GM19452 (cell line): ENCODE measurements at regions not wholly inside any gene's neighbourhood (a gene's known extent, or its start where the extent isn't known, plus 50 kb on each side); places are given as distances from the start of the nearest gene placed in this dataset.
"Not testable (repeated sequence)": the region's sequence is repeated elsewhere in the genome, so short reads cannot be mapped to it uniquely, and the experiment has no call there.

ENCODE experiments used
- ATAC-seq: cut with Tn5 transposase; IDR thresholded peaks from one replicate; pipeline ENCODE4 v1.9.1; 2021; ENCODE audit not compliant: unreplicated experiment

DNA sequence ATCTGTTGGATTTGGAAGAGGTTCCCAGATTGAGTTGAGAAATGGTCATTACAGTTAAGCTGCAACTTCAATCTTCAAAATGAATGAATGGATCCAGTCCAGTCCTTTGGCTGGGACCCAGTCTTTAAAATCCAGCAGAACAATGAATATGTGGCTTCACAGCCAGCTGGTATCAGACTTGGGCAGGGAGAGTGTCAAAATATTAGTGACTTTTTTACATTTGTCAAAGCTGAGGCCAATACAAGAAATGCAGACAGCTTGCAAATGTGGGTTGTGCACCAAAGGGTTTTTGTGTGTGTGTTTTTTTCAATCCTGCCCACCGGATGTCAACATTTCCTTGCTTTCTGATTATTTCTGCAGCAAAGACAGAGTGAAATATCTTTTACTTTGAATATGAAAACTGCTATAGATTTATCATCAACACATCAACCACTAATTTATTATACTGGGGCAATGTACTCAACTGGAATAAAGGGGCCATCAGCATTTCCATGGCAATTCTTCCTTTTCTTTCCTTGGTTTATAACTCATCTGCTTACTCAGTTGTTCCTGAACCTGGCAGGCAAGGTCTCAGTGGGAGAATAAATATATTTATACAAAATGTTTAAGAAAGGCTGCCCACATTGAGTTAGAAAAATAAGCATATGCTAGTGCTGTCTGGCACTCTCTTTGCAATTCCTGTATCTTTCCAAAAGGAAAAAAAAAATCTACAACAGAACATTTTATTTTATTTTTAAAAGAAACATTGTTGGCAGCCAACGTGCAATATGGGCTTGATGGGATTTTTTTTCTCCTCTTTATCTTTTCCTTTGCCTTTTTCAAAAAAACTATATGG, 491.6 kb upstream of the C1orf87 start:
- no peak for ATAC-seq

- ATAC-seq: no peak
Measured at GRCh38 chr1:60563777-60564535, 490.4 kb upstream of the C1orf87 start.

- no peak for ATAC-seq
Measured at GRCh38 chr1:60562740-60563139, 489.2 kb upstream of the C1orf87 start.

DNA sequence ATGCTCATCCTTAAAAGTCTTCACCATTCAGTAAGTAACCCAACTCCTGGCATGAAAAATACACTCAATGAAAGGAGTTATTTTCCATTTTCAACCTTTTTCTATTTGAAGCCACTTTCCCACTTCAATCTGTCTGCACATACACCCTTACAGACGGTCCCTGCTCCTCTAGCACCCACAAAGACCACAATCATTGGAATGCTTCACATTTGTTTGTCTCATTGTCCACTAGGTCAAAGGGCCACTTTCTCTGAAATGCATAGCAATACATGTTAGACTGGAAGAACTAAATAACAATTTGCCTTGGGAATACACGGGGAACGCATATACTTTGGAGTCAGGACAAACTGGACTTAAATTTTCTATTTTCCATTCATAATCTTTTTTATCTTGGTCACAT, 487.1 kb upstream of the C1orf87 start:
- ATAC-seq: no peak

DNA sequence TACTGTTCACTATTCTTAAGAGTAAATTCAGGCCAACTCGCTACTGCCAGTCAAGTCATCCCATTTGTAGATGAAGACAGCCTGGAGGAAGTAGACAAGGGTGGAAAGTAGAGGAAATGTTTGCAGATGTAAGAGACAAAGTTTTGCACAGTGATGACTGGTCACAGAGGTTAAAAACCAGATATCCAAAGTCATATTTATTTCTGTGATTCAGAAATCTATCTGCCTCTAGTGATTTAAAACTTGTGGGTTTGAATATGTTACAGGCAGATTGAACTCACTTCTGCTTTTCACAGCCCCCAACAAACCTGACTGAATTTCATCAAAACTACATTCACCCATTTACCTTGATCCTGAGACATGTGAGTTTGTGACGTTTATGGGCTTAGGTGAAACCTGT, 484.7 kb upstream of the C1orf87 start:
- no peak for ATAC-seq

GRCh38 chr1:60553730-60554129, 480.2 kb upstream of the C1orf87 start:
- ATAC-seq: no peak

DNA sequence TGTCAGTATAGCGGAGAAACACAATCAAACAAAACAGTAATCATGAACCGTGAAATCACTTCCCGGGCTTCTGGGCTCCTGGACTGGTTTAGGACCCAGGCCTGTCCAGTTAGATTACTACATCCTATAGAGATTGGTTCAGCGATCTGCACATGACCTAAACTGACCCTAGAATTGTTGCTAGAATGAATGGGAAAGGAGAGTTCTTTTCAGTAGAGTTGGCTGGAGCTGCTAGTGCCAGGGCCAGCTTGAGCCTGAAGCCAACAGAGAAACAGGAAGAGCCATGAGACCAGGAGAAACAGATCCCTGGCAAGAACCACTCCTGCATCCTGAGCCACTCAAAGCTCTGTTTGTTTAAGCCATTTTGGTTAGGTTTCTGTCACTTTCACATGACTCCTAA, 474.3 kb upstream of the C1orf87 start:
- no peak for ATAC-seq

DNA sequence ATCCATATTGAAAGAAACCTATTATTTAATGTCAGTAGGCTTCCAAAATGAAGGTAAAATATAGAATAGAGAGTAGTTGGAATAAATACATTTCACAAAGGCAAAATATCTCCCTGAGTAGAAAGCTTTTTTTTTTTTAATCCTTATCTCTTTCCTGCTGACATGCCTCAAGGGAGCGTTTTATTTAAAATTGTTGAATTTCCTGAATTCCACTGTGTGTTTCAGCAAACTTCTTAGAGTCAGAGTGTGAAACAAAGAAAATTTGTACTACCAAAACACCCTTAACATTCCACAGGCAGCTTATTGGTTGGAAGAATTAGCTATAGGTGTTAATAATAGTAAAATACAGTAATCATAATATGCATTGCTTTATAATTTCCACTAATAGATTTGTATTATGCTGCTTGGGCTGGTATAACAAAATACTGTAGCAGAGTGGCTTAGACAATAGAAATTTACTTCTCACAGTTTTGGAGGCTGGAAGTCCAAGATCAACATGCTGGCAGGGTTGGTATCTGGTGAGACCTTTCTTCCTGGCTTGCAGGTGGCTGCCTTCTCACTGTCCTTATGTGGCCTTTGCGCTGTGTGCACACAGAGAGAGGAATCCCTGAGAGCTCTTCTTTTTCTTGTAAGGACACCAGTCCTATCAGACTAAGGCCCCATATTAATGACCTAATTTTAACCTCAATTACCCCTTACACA, 468.4 kb upstream of the C1orf87 start:
- no peak for ATAC-seq

- no peak for ATAC-seq
Measured at GRCh38 chr1:60540141-60540540, 466.6 kb upstream of the C1orf87 start.

DNA sequence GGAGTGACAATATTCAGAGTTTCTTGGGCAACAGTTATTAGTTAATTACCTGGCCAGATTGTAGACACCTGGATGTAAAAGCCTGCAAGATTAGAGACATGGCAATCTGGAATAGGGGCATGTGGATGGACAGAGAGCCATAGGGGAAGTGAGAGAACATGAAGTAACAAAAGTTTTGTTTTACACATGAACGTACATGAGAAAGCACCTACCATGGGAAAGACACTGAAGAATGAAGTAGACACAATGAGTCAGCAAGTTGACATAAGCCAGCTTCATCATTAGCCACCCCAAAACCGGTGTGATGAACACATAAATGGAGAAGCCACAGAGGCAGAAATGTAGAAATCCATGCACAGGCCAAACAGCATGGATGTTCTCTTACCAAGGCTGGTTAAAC, 462.1 kb upstream of the C1orf87 start:
- no peak for ATAC-seq

GRCh38 chr1:60527567-60527966, 454.0 kb upstream of the C1orf87 start:
- no peak for ATAC-seq

- no peak for ATAC-seq
Measured at GRCh38 chr1:60516996-60517395, 443.4 kb upstream of the C1orf87 start.

GRCh38 chr1:60510162-60510561, 436.6 kb upstream of the C1orf87 start:
- ATAC-seq: no peak

DNA sequence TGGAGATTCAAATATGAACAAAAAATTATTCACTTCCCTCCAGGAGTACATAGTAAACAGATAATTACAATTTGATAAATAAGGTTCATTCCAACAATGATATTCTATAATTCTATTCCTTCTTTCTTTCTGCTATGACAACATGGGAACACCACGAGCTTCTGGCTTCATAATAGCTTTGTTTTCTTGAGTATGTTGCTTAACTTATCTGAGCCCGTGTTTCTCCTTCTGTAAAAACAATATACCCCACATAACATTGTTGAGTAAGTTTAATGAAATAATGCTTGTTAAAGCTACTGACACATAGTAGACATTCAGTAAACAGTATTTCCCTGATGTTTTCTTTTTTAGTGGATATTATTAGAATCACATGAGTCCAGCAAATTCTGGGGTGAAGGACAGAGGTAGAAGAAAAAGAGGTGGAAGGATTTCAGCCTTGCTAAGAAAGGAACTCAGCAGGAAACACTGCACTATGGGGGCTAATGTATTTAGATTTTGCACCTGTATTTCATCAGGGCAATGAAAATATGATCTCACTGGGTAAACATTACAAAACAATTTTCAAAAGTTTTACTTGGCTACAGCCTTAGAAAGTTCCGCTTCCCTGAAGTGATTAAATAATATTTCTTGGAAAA, 430.8 kb upstream of the C1orf87 start:
- no peak for ATAC-seq

- ATAC-seq: no peak
Measured at GRCh38 chr1:60503266-60503925, 429.8 kb upstream of the C1orf87 start.

GRCh38 chr1:60502506-60502905, 428.9 kb upstream of the C1orf87 start:
- ATAC-seq: no peak

- ATAC-seq: not testable (repeated sequence)
Measured at GRCh38 chr1:60489916-60490480, 416.4 kb upstream of the C1orf87 start.

GRCh38 chr1:60488847-60489246, 415.3 kb upstream of the C1orf87 start:
- ATAC-seq: no peak

DNA sequence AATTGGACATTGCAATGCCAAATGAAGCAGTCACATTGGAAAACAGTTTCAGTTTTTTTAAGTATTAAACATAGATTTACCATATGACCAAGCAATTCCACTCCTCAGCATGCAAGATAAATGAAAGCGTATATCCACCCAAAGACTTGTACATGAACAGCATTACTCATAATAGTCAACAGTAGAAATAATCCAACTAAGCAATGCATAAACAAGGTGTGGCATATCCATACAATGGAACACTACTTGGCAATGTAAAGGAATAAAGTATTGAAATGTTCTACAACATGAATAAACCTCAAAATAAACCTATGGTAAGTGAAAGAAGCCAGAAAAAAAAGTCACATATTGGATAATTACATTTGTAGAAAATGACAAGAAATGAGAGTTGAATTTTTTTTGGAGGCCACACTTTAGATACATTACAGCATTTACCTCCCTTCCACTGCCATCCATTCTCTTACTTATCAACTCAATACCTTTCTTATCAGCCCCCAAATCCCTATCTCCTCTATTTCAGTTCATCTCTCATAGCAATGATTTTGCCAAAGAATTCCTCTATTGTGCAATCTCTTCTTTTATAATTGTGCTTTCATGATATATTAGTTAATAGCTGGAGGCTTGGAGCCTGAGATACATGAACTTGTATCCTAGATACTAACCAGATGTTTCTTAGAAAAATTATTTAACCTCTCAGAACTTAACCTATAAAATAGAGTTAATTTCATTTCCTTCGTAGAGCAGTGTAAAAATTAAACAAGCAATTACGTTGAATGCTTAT, 414.2 kb upstream of the C1orf87 start:
- no peak for ATAC-seq

- ATAC-seq: no peak
Measured at GRCh38 chr1:60483509-60483908, 409.9 kb upstream of the C1orf87 start.
